AG08395 (cell line): ENCODE measurements at regions not wholly inside any gene's neighbourhood (a gene's known extent, or its start where the extent isn't known, plus 50 kb on each side); places are given as distances from the start of the nearest gene placed in this dataset.

Experiments used
- DNase-seq: peaks from one replicate; pipeline ENCODE4 v3.0.0; 2012; ENCODE audit warnings: mixed read lengths, low spot score

GRCh38 chr10:91137822-91138221, 82.6 kb upstream of the PCGF5 start:
- DNase-seq = no peak

GRCh38 chr10:91140995-91141549, 79.4 kb upstream of the PCGF5 start:
- no peak for DNase-seq

GRCh38 chr10:91144961-91145360, 75.5 kb upstream of the PCGF5 start:
- DNase-seq = no peak

- no peak for DNase-seq
These were observed 74.3 kb upstream of the PCGF5 start for GRCh38 chr10:91146146-91146545.

- DNase-seq = no peak
These were observed 70.9 kb upstream of the PCGF5 start for GRCh38 chr10:91149550-91149949.

GRCh38 chr10:91150631-91151030, 69.8 kb upstream of the PCGF5 start:
- no peak for DNase-seq

GRCh38 chr10:91153508-91153907, 67.0 kb upstream of the PCGF5 start:
- DNase-seq = no peak

GRCh38 chr10:91154842-91155241, 65.6 kb upstream of the PCGF5 start:
- no peak for DNase-seq

- DNase-seq = no peak
These were observed 64.3 kb upstream of the PCGF5 start for GRCh38 chr10:91156196-91156595.

- DNase-seq = no peak
These were observed 61.1 kb upstream of the PCGF5 start for GRCh38 chr10:91159254-91159783.

- DNase-seq = peak; percentile 34
These were observed 58.4 kb upstream of the PCGF5 start for GRCh38 chr10:91162050-91162494.

- peak; percentile 77 for DNase-seq
These were observed 57.8 kb upstream of the PCGF5 start for GRCh38 chr10:91162495-91163268.

GRCh38 chr10:91163269-91163868, 57.1 kb upstream of the PCGF5 start:
- DNase-seq = peak; percentile 50

GRCh38 chr10:91163869-91164474, 56.5 kb upstream of the PCGF5 start:
- DNase-seq = peak; percentile 90

- DNase-seq = no peak
These were observed 55.9 kb upstream of the PCGF5 start for GRCh38 chr10:91164520-91165065.

GRCh38 chr10:91167406-91167805, 53.1 kb upstream of the PCGF5 start:
- DNase-seq = no peak

GRCh38 chr10:91170418-91170817, 50.0 kb upstream of the PCGF5 start:
- DNase-seq = no peak
